ENCODE measurements at regions not wholly inside any gene's neighbourhood (a gene's known extent, or its start where the extent isn't known, plus 50 kb on each side); places are given as distances from the start of the nearest gene placed in this dataset.

DNA sequence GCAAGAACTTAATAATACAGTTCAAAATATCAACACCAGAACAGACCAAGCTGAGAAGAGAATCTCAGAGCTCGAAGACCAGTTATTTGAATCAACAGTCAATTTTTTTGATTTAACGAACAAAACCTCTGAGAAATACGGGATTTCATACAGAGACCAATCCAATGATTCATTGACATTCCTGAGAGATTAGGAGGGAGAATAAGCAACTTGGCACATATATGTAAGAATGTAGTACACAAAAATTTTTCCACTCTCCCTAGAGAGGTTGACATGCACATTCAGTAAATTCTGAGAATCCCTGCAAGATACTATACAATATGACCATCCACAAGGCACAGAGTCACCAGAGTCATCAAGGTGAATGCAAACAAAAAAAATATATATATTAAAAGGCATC is 1577.3 kb upstream of the C9orf72 start:
- Mint-ChIP-seq H3K4me1 (ENCODE audit: low read depth, unreplicated experiment) (no peaks in the 10 kb centered on the region), H3K9me3 (ENCODE audit: unreplicated experiment) (no peaks in the 10 kb centered on the region), H3K27ac (ENCODE audit: unreplicated experiment) (no peak overlapping the region), H3K27me3 (ENCODE audit: insufficient read depth, unreplicated experiment) (no peaks in the 10 kb centered on the region), H3K36me3 (ENCODE audit: insufficient read depth, unreplicated experiment) (no peaks in the 10 kb centered on the region), H3K4me3 (ENCODE audit: unreplicated experiment) (no peak overlapping the region)
- Histone ChIP-seq H3K36me3 (ENCODE audit: control insufficient read depth, insufficient read depth, low read length) (no peaks in the 10 kb centered on the region), H3K4me1 (no peaks in the 10 kb centered on the region), H3K9me3 (no peaks in the 10 kb centered on the region), H3K4me3 (ENCODE audit: low read depth, low read length) (no peak overlapping the region), H3K27me3 (replicated peaks; ENCODE audit: control insufficient read depth, insufficient read depth, low read length) (no peaks in the 10 kb centered on the region)
- intact Hi-C loops (cut with micrococcal nuclease; ENCODE audit: unreplicated experiment) = no loop called here
- no peak for DNase-seq
- TF ChIP-seq, protein P1, sequence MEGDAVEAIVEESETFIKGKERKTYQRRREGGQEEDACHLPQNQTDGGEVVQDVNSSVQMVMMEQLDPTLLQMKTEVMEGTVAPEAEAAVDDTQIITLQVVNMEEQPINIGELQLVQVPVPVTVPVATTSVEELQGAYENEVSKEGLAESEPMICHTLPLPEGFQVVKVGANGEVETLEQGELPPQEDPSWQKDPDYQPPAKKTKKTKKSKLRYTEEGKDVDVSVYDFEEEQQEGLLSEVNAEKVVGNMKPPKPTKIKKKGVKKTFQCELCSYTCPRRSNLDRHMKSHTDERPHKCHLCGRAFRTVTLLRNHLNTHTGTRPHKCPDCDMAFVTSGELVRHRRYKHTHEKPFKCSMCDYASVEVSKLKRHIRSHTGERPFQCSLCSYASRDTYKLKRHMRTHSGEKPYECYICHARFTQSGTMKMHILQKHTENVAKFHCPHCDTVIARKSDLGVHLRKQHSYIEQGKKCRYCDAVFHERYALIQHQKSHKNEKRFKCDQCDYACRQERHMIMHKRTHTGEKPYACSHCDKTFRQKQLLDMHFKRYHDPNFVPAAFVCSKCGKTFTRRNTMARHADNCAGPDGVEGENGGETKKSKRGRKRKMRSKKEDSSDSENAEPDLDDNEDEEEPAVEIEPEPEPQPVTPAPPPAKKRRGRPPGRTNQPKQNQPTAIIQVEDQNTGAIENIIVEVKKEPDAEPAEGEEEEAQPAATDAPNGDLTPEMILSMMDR (IDR thresholded peaks at IDR 0.05; ENCODE audit: insufficient read depth in 1 of 2, low read depth in 1 of 2, low read length in 1 of 2, severe bottlenecking in 1 of 2, unreplicated experiment in 1 of 2) = no peak
- no TSS peak for BruUV-seq (replicated peaks)
- ChIA-PET CTCF (no interaction called here), POLR2A (no interaction called here)

DNA sequence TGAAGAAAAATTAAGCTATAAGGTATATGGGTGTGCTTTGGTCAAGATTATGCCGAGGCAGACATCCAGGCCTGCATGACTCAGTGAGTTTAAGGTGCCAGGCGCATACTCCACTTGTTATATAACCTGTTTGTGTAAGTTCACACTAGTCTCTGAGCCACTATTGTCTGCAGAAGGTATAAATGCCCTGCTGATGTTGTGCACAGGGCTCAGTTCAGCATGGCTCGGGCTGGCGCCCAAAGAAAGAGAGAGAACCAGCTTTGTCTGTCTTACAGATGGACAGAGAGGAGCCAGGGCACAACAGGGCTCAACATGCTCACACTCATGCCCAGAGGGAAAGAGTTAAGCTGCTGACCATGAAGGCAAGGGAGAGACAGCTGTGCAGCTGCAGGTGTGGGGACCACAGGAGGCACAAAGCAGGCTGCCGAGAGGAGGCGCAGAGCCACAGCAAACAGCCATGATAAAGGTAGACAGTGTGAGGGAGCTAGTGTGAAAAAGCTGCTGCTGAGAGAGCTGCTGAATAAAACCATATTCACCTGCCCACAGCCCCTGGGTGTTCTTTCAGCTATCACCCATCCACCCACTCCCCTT is 1587.6 kb upstream of the C9orf72 start:
- H3K36me3 ChIP-seq (ENCODE audit: control insufficient read depth, insufficient read depth, low read length) = no peaks in the 10 kb centered on the region
- TF ChIP-seq, protein P1 (IDR thresholded peaks at IDR 0.05; ENCODE audit: insufficient read depth in 1 of 2, low read depth in 1 of 2, low read length in 1 of 2, severe bottlenecking in 1 of 2, unreplicated experiment in 1 of 2) = no peak
- H3K4me1 Mint-ChIP-seq (ENCODE audit: low read depth, unreplicated experiment) = no peaks in the 10 kb centered on the region
- no peaks in the 10 kb centered on the region for H3K9me3 Mint-ChIP-seq (ENCODE audit: unreplicated experiment)
- ChIA-PET POLR2A (no interaction called here), CTCF (no interaction called here)
- no peaks in the 10 kb centered on the region for H3K27me3 ChIP-seq (replicated peaks; ENCODE audit: control insufficient read depth, insufficient read depth, low read length)
- H3K27me3 Mint-ChIP-seq (ENCODE audit: insufficient read depth, unreplicated experiment) = no peaks in the 10 kb centered on the region
- BruUV-seq (replicated peaks) = no TSS peak
- H3K36me3 Mint-ChIP-seq (ENCODE audit: insufficient read depth, unreplicated experiment) = no peaks in the 10 kb centered on the region
- no peak for DNase-seq
- H3K4me3 ChIP-seq (ENCODE audit: low read depth, low read length) = no peak overlapping the region
- H3K9me3 ChIP-seq = no peaks in the 10 kb centered on the region
- H3K4me3 Mint-ChIP-seq (ENCODE audit: unreplicated experiment) = no peak overlapping the region
- intact Hi-C loops (cut with micrococcal nuclease; ENCODE audit: unreplicated experiment) = no loop called here
- H3K27ac Mint-ChIP-seq (ENCODE audit: unreplicated experiment) = no peak overlapping the region
- H3K4me1 ChIP-seq = no peaks in the 10 kb centered on the region

DNA sequence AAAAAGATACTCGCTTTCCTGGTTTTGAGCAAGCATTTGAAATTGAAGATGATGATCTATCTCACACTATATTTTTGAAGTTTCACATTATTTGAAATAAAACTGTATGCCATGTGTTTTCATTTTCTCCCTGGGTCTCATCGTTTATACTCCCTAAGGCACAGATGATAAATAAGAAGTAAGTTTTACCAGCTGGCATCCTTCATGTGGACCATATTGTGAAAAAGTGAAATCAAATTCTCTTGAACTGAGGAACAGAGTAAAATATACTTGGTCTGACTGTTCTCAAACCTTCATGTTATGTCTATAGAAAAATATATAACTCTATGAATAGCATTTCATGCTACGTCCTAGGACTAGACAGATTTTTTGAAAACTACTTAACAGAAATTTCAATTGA is 1600.9 kb upstream of the C9orf72 start:
- no peaks in the 10 kb centered on the region for H3K36me3 ChIP-seq (ENCODE audit: control insufficient read depth, insufficient read depth, low read length)
- intact Hi-C loops (cut with micrococcal nuclease; ENCODE audit: unreplicated experiment) = no loop called here
- ChIA-PET CTCF (no interaction called here), POLR2A (no interaction called here)
- Mint-ChIP-seq H3K27ac (ENCODE audit: unreplicated experiment) (no peak overlapping the region), H3K9me3 (ENCODE audit: unreplicated experiment) (no peaks in the 10 kb centered on the region), H3K36me3 (ENCODE audit: insufficient read depth, unreplicated experiment) (no peaks in the 10 kb centered on the region), H3K27me3 (ENCODE audit: insufficient read depth, unreplicated experiment) (no peaks in the 10 kb centered on the region), H3K4me3 (ENCODE audit: unreplicated experiment) (no peak overlapping the region), H3K4me1 (ENCODE audit: low read depth, unreplicated experiment) (no peaks in the 10 kb centered on the region)
- H3K4me1 ChIP-seq = no peaks in the 10 kb centered on the region
- TF ChIP-seq, protein P1 (IDR thresholded peaks at IDR 0.05; ENCODE audit: insufficient read depth in 1 of 2, low read depth in 1 of 2, low read length in 1 of 2, severe bottlenecking in 1 of 2, unreplicated experiment in 1 of 2) = no peak
- H3K9me3 ChIP-seq = no peaks in the 10 kb centered on the region
- no TSS peak for BruUV-seq (replicated peaks)
- no peaks in the 10 kb centered on the region for H3K27me3 ChIP-seq (replicated peaks; ENCODE audit: control insufficient read depth, insufficient read depth, low read length)
- no peak for DNase-seq
- no peak overlapping the region for H3K4me3 ChIP-seq (ENCODE audit: low read depth, low read length)
